HFFc6 (cell line): ENCODE measurements at regions not wholly inside any gene's neighbourhood (a gene's known extent, or its start where the extent isn't known, plus 50 kb on each side); places are given as distances from the start of the nearest gene placed in this dataset.

Source experiments
- DNase-seq: peaks from one replicate; pipeline ENCODE4 v3.0.0-alpha.2; 2018
- H3K27ac Mint-ChIP-seq: 2 replicates; pipeline ENCODE4 v1.8.0; 2020; ENCODE audit warnings: mild to moderate bottlenecking, mixed read lengths
- H3K27me3 Mint-ChIP-seq: 2 replicates; pipeline ENCODE4 v1.8.0; 2021; ENCODE audit warnings: mild to moderate bottlenecking, moderate library complexity, mixed read lengths; ENCODE audit not compliant: insufficient read depth
- H3K36me3 Mint-ChIP-seq: 2 replicates; pipeline ENCODE4 v1.8.0; 2021; ENCODE audit warnings: low read depth, mixed read lengths
- H3K4me1 Mint-ChIP-seq: 2 replicates; pipeline ENCODE4 v1.8.0; 2020; ENCODE audit warnings: low read depth, mixed read lengths
- H3K4me3 Mint-ChIP-seq: 2 replicates; pipeline ENCODE4 v1.8.0; 2020; ENCODE audit warnings: mild to moderate bottlenecking, moderate library complexity, mixed read lengths
- H3K9me3 Mint-ChIP-seq: 2 replicates; pipeline ENCODE4 v1.8.0; 2020; ENCODE audit warnings: mild to moderate bottlenecking, mixed read lengths
- CTCF ChIP-seq: fragments of 200-600 bp; sonication (generic); IDR thresholded peaks from 2 replicates; pipeline ENCODE4 v1.5.0; 2021; ENCODE audit warnings: antibody characterized with exemption, mild to moderate bottlenecking

GRCh38 chr6:74117113-74117512, 421.1 kb downstream of the CD109 start:
- no peaks in the 10 kb centered on the region for H3K9me3 Mint-ChIP-seq
- peaks cover 1% of the 10 kb centered on the region; the same call in 1 of the 2 replicates for H3K27me3 Mint-ChIP-seq
- H3K4me1 Mint-ChIP-seq, result peaks cover 7% of the 10 kb centered on the region
- H3K27ac Mint-ChIP-seq, result no peak overlapping the region
- no peak for DNase-seq
- H3K36me3 Mint-ChIP-seq, result no peaks in the 10 kb centered on the region
- TF ChIP-seq CTCF, result no peak
- H3K4me3 Mint-ChIP-seq, result no peak overlapping the region

GRCh38 chr6:74115674-74116073, 419.7 kb downstream of the CD109 start:
- H3K27ac Mint-ChIP-seq, result no peak overlapping the region
- no peak overlapping the region for H3K4me3 Mint-ChIP-seq
- no peaks in the 10 kb centered on the region for H3K36me3 Mint-ChIP-seq
- no peaks in the 10 kb centered on the region for H3K9me3 Mint-ChIP-seq
- TF ChIP-seq CTCF, result no peak
- no peak for DNase-seq
- peaks cover 1% of the 10 kb centered on the region; the same call in 1 of the 2 replicates for H3K27me3 Mint-ChIP-seq
- peaks cover 7% of the 10 kb centered on the region for H3K4me1 Mint-ChIP-seq

GRCh38 chr6:74114428-74114827, 418.4 kb downstream of the CD109 start:
- H3K36me3 Mint-ChIP-seq, result no peaks in the 10 kb centered on the region
- no peak for DNase-seq
- no peaks in the 10 kb centered on the region for H3K9me3 Mint-ChIP-seq
- no peak overlapping the region for H3K4me3 Mint-ChIP-seq
- H3K4me1 Mint-ChIP-seq, result peaks cover 7% of the 10 kb centered on the region
- no peak for TF ChIP-seq CTCF
- no peak overlapping the region for H3K27ac Mint-ChIP-seq
- peaks cover 1% of the 10 kb centered on the region; the same call in 1 of the 2 replicates for H3K27me3 Mint-ChIP-seq

GRCh38 chr6:74113901-74114300, 417.9 kb downstream of the CD109 start:
- H3K27me3 Mint-ChIP-seq, result no peaks in the 10 kb centered on the region; the same call in 1 of the 2 replicates
- H3K4me1 Mint-ChIP-seq, result peaks cover 7% of the 10 kb centered on the region
- H3K36me3 Mint-ChIP-seq, result no peaks in the 10 kb centered on the region
- no peak for TF ChIP-seq CTCF
- no peak for DNase-seq
- no peaks in the 10 kb centered on the region for H3K9me3 Mint-ChIP-seq
- H3K4me3 Mint-ChIP-seq, result no peak overlapping the region
- H3K27ac Mint-ChIP-seq, result no peak overlapping the region

- H3K4me3 Mint-ChIP-seq, result no peak overlapping the region
- no peak overlapping the region for H3K27ac Mint-ChIP-seq
- no peak for DNase-seq
- no peak for TF ChIP-seq CTCF
- no peaks in the 10 kb centered on the region for H3K9me3 Mint-ChIP-seq
- no peaks in the 10 kb centered on the region for H3K36me3 Mint-ChIP-seq
- H3K27me3 Mint-ChIP-seq, result peaks cover 4% of the 10 kb centered on the region
- H3K4me1 Mint-ChIP-seq, result peaks cover 7% of the 10 kb centered on the region; the same call in 1 of the 2 replicates
These were observed 407.4 kb downstream of the CD109 start for GRCh38 chr6:74103417-74103816.
